ENCODE measurements at regions not wholly inside any gene's neighbourhood (a gene's known extent, or its start where the extent isn't known, plus 50 kb on each side); places are given as distances from the start of the nearest gene placed in this dataset.

DNA sequence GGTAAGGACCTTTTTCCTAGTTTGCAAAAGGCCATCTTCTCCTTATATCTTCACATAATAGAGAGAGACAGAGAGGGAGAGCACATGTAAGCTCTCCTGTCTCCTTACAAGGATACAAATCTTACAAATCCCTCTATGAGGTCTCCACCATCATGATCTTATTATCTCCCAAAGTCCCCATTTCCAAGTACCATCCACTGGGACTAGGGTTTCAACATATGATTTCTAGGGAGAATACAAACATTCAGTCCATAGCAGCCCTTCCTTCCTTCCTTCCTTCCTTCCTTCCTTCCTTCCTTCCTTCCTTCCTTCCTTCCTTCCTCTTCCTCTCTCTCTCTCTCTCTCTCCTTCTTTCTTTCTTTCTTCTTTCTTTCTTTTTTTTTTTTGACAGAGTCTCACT is 1132.9 kb upstream of the WWC1 start:
- H3K4me2 ChIP-seq (ENCODE audit: control insufficient read depth, insufficient read depth), result no peak overlapping the region
- no peak overlapping the region for H3K9ac ChIP-seq (ENCODE audit: control insufficient read depth, insufficient read depth, low read length)
- TF ChIP-seq ATF7 (IDR thresholded peaks at IDR 0.05; ENCODE audit: low read depth) (no peak), POLR2AphosphoS2 (IDR thresholded peaks at IDR 0.05; ENCODE audit: low read depth, low read length) (no peak), SIX5 (IDR thresholded peaks at IDR 0.05; ENCODE audit: low read depth, low read length, severe bottlenecking) (no peak), MXI1 (IDR thresholded peaks at IDR 0.05; ENCODE audit: low read depth, low read length) (no peak), GATAD2B (conservative IDR thresholded peaks at IDR 0.05; ENCODE audit: low read depth) (no peak), MYB (IDR thresholded peaks at IDR 0.05; ENCODE audit: borderline replicate concordance, low read depth, low read length) (no peak), POLR2A (IDR thresholded peaks at IDR 0.05; ENCODE audit: low read depth, low read length) (no peak), ZNF274 (IDR thresholded peaks at IDR 0.05; ENCODE audit: insufficient read depth, insufficient read length) (no peak), RUNX3 (IDR thresholded peaks at IDR 0.05; ENCODE audit: low read length) (no peak), SMARCA5 (IDR thresholded peaks at IDR 0.05) (no peak), MTA2 (IDR thresholded peaks at IDR 0.05; ENCODE audit: low read depth) (no peak), SUPT20H (IDR thresholded peaks at IDR 0.05; ENCODE audit: borderline replicate concordance, control insufficient read depth, low read depth, low read length) (no peak), LARP7 (IDR thresholded peaks at IDR 0.05) (no peak), NFXL1 (IDR thresholded peaks at IDR 0.05; ENCODE audit: borderline replicate concordance) (no peak), RB1 (IDR thresholded peaks at IDR 0.05; ENCODE audit: borderline replicate concordance) (no peak), EED (IDR thresholded peaks at IDR 0.05; ENCODE audit: low read depth) (no peak)
- TF ChIP-seq, protein P1, sequence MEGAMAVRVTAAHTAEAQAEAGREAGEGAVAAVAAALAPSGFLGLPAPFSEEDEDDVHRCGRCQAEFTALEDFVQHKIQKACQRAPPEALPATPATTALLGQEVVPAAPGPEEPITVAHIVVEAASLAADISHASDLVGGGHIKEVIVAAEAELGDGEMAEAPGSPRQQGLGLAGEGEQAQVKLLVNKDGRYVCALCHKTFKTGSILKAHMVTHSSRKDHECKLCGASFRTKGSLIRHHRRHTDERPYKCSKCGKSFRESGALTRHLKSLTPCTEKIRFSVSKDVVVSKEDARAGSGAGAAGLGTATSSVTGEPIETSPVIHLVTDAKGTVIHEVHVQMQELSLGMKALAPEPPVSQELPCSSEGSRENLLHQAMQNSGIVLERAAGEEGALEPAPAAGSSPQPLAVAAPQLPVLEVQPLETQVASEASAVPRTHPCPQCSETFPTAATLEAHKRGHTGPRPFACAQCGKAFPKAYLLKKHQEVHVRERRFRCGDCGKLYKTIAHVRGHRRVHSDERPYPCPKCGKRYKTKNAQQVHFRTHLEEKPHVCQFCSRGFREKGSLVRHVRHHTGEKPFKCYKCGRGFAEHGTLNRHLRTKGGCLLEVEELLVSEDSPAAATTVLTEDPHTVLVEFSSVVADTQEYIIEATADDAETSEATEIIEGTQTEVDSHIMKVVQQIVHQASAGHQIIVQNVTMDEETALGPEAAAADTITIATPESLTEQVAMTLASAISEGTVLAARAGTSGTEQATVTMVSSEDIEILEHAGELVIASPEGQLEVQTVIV (IDR thresholded peaks at IDR 0.05; ENCODE audit: borderline replicate concordance, partially characterized antibody), result no peak
- TF ChIP-seq, protein P2, sequence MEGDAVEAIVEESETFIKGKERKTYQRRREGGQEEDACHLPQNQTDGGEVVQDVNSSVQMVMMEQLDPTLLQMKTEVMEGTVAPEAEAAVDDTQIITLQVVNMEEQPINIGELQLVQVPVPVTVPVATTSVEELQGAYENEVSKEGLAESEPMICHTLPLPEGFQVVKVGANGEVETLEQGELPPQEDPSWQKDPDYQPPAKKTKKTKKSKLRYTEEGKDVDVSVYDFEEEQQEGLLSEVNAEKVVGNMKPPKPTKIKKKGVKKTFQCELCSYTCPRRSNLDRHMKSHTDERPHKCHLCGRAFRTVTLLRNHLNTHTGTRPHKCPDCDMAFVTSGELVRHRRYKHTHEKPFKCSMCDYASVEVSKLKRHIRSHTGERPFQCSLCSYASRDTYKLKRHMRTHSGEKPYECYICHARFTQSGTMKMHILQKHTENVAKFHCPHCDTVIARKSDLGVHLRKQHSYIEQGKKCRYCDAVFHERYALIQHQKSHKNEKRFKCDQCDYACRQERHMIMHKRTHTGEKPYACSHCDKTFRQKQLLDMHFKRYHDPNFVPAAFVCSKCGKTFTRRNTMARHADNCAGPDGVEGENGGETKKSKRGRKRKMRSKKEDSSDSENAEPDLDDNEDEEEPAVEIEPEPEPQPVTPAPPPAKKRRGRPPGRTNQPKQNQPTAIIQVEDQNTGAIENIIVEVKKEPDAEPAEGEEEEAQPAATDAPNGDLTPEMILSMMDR (IDR thresholded peaks at IDR 0.05 in 2 of 3, conservative IDR thresholded peaks at IDR 0.05 in 1 of 3; ENCODE audit: control insufficient read depth in 2 of 3, extremely low read depth in 1 of 3, insufficient read depth in 1 of 3, low read depth in 3 of 3, low read length in 3 of 3), result no peak
- TF ChIP-seq, protein P3, sequence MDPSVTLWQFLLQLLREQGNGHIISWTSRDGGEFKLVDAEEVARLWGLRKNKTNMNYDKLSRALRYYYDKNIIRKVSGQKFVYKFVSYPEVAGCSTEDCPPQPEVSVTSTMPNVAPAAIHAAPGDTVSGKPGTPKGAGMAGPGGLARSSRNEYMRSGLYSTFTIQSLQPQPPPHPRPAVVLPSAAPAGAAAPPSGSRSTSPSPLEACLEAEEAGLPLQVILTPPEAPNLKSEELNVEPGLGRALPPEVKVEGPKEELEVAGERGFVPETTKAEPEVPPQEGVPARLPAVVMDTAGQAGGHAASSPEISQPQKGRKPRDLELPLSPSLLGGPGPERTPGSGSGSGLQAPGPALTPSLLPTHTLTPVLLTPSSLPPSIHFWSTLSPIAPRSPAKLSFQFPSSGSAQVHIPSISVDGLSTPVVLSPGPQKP (IDR thresholded peaks at IDR 0.05; ENCODE audit: low read depth, low read length), result no peak
- TF ChIP-seq, protein P4, sequence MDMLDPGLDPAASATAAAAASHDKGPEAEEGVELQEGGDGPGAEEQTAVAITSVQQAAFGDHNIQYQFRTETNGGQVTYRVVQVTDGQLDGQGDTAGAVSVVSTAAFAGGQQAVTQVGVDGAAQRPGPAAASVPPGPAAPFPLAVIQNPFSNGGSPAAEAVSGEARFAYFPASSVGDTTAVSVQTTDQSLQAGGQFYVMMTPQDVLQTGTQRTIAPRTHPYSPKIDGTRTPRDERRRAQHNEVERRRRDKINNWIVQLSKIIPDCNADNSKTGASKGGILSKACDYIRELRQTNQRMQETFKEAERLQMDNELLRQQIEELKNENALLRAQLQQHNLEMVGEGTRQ (IDR thresholded peaks at IDR 0.05; ENCODE audit: borderline replicate concordance, low read depth, low read length), result no peak
- BruUV-seq (replicated peaks), result no TSS peak
- no peak overlapping the region for H2AFZ ChIP-seq (ENCODE audit: control insufficient read depth, low read depth, low read length)
- ChIA-PET CTCF (no interaction called here), SMC1A (ENCODE audit: uncharacterized antibody, unreplicated experiment) (no interaction called here), RAD21 (ENCODE audit: unreplicated experiment) (no interaction called here), POLR2A (no interaction called here)
- no peaks in the 10 kb centered on the region for H3K79me2 ChIP-seq (ENCODE audit: control insufficient read depth, insufficient read depth, low read length)
- in situ Hi-C loops (cut with MboI) (no loop called here), intact Hi-C loops (cut with micrococcal nuclease; ENCODE audit: unreplicated experiment) (no loop called here)
- no peak for ATAC-seq
- H3K27me3 ChIP-seq (replicated peaks in 1 of 2; ENCODE audit: control insufficient read depth in 2 of 2, insufficient read depth in 2 of 2, low read length in 1 of 2), result no peaks in the 10 kb centered on the region
- DNase-seq (ENCODE audit: low read depth, low spot score), result no peak
- no peaks in the 10 kb centered on the region for H3K4me1 ChIP-seq (ENCODE audit: control insufficient read depth, insufficient read depth, low read length)
- H4K20me1 ChIP-seq (ENCODE audit: control insufficient read depth, insufficient read depth), result no peaks in the 10 kb centered on the region
- H3K9me3 ChIP-seq (replicated peaks; ENCODE audit: control insufficient read depth, insufficient read depth, low read length), result no peaks in the 10 kb centered on the region
- no peak overlapping the region for H3K27ac ChIP-seq (ENCODE audit: control insufficient read depth, insufficient read depth)
- no peaks in the 10 kb centered on the region for H3K36me3 ChIP-seq (ENCODE audit: control insufficient read depth in 2 of 2, insufficient read depth in 2 of 2, low read length in 1 of 2)
- no peak overlapping the region for H3K4me3 ChIP-seq
- FAIRE-seq, result no peak

All from GM12878 (cell line).